ENCODE measurements at regions not wholly inside any gene's neighbourhood (a gene's known extent, or its start where the extent isn't known, plus 50 kb on each side); places are given as distances from the start of the nearest gene placed in this dataset.

- H3K9me3 ChIP-seq (replicated peaks in 1 of 3): no peaks in the 10 kb centered on the region
- no peak overlapping the region for H3K4me3 ChIP-seq
- H3K36me3 ChIP-seq (replicated peaks in 1 of 2): no peaks in the 10 kb centered on the region
- no peaks in the 10 kb centered on the region for H3K27me3 ChIP-seq
- no peak for TF ChIP-seq POLR2A (IDR thresholded peaks at IDR 0.05)
- TF ChIP-seq CTCF (IDR thresholded peaks at IDR 0.05): no peak
- DNase-seq: no peak
- H3K4me1 ChIP-seq (replicated peaks in 1 of 2): no peaks in the 10 kb centered on the region
- intact Hi-C loops (cut with DNase I): no loop called here
- 45 to 65% (median 51%) methylated on average over 2 of the region's 2 CpGs for WGBS, 4 donors
- no peak overlapping the region for H3K27ac ChIP-seq
Observed at GRCh38 chr5:158621391-158621790, 478.3 kb downstream of the EBF1 start.

- Histone ChIP-seq H3K27ac (no peak overlapping the region), H3K27me3 (no peaks in the 10 kb centered on the region), H3K4me1 (replicated peaks in 1 of 2) (no peaks in the 10 kb centered on the region), H3K36me3 (replicated peaks in 1 of 2) (no peaks in the 10 kb centered on the region), H3K4me3 (no peak overlapping the region), H3K9me3 (replicated peaks in 1 of 3) (no peaks in the 10 kb centered on the region)
- no peak for DNase-seq
- WGBS, 4 donors: 21 to 31% (median 27%) methylated on average over 3 of the region's 3 CpGs
- TF ChIP-seq CTCF (IDR thresholded peaks at IDR 0.05): no peak
- TF ChIP-seq POLR2A (IDR thresholded peaks at IDR 0.05): no peak
- intact Hi-C loops (cut with DNase I): no loop called here
Observed at GRCh38 chr5:158619083-158619788, 480.5 kb downstream of the EBF1 start.

GRCh38 chr5:158618256-158618655 lies 481.5 kb downstream of the EBF1 start:
- Histone ChIP-seq H3K4me3 (no peak overlapping the region), H3K27me3 (no peaks in the 10 kb centered on the region), H3K4me1 (replicated peaks in 1 of 2) (no peaks in the 10 kb centered on the region), H3K36me3 (replicated peaks in 1 of 2) (no peaks in the 10 kb centered on the region), H3K9me3 (replicated peaks in 1 of 3) (no peaks in the 10 kb centered on the region), H3K27ac (no peak overlapping the region)
- TF ChIP-seq POLR2A (IDR thresholded peaks at IDR 0.05) (no peak), CTCF (IDR thresholded peaks at IDR 0.05) (no peak)
- WGBS, 4 donors: 67 to 72% (median 70%) methylated on average over 2 of the region's 2 CpGs
- intact Hi-C loops (cut with DNase I): no loop called here
- DNase-seq: no peak

- Histone ChIP-seq H3K36me3 (replicated peaks in 1 of 2) (no peaks in the 10 kb centered on the region), H3K4me3 (no peak overlapping the region), H3K4me1 (replicated peaks in 1 of 2) (no peaks in the 10 kb centered on the region), H3K9me3 (replicated peaks in 1 of 3) (no peaks in the 10 kb centered on the region), H3K27ac (no peak overlapping the region), H3K27me3 (no peaks in the 10 kb centered on the region)
- TF ChIP-seq CTCF (IDR thresholded peaks at IDR 0.05): no peak
- DNase-seq: no peak
- intact Hi-C loops (cut with DNase I): no loop called here
Observed at GRCh38 chr5:158616707-158617106, 483.0 kb downstream of the EBF1 start.

All from adrenal gland (tissue), 9 donors.